ENCODE measurements at regions not wholly inside any gene's neighbourhood (a gene's known extent, or its start where the extent isn't known, plus 50 kb on each side); places are given as distances from the start of the nearest gene placed in this dataset.
A peak's percentile ranks its signal among the peaks of the same experiment; 100 is the strongest.

DNA sequence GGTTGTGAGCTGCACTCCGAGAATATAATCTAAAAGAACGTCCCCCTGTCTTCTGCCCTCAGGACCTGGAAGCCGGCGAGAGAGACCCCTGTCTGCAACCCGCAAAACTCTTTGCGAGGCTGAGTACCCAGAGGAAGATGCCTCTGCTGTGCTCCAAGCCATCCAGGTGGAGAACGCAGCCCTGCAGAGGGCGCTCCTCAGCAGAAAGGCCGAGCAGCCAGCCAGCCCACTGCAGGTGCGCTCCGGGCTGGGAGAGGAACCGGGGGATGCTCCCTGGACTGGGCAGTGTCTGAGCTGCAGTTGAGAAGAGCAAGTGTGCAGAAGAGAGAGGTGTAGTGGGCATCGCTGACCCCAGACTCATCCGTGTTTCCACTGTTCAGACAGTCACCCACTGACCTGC lies 148.3 kb downstream of the KATNIP start:
- Histone ChIP-seq H2BK5ac (ENCODE audit: insufficient read length, low read length) (no peak overlapping the region), H4K5ac (ENCODE audit: insufficient read length, low read depth, low read length) (no peak overlapping the region), H2BK15ac (ENCODE audit: low read depth, low read length) (no peak overlapping the region), H4K20me1 (ENCODE audit: control insufficient read depth, insufficient read depth, insufficient read length) (no peaks in the 10 kb centered on the region), H3K56ac (ENCODE audit: insufficient read length, low read depth, low read length) (no peak overlapping the region), H3K9me3 (ENCODE audit: control insufficient read depth, low read depth, low read length) (no peaks in the 10 kb centered on the region), H3K79me1 (ENCODE audit: insufficient read depth, low read depth, low read length, poor library complexity, severe bottlenecking) (no peaks in the 10 kb centered on the region), H3K14ac (ENCODE audit: insufficient read depth, low read length) (no peak overlapping the region), H3K4me1 (ENCODE audit: insufficient read depth, low read length) (peaks cover 5% of the 10 kb centered on the region; the same call in 1 of the 2 replicates), H3K4ac (ENCODE audit: low read depth, low read length) (no peak overlapping the region), H3K18ac (ENCODE audit: insufficient read length, low read depth, low read length) (no peak overlapping the region), H2BK20ac (ENCODE audit: low read depth, low read length, poor library complexity, severe bottlenecking) (no peak overlapping the region), H3T11ph (ENCODE audit: low read length) (no peak overlapping the region), H3K79me2 (ENCODE audit: insufficient read depth, low read length) (no peaks in the 10 kb centered on the region), H3K23ac (ENCODE audit: insufficient read length, low read depth, low read length) (no peak overlapping the region), H2AFZ (ENCODE audit: low read length) (no peak overlapping the region), H3K27me3 (ENCODE audit: insufficient read depth, low read length) (no peaks in the 10 kb centered on the region), H4K91ac (ENCODE audit: insufficient read length, low read depth, low read length) (no peak overlapping the region), H4K8ac (replicated peaks; ENCODE audit: insufficient read length, low read depth, low read length) (no peak overlapping the region), H2AK5ac (ENCODE audit: insufficient read length, low read length) (no peak overlapping the region), H3K9ac (ENCODE audit: extremely low read depth, insufficient read length, low read length) (no peak overlapping the region), H2BK12ac (ENCODE audit: insufficient read length, low read depth, low read length) (no peak overlapping the region), H2BK120ac (ENCODE audit: low read depth, low read length, poor library complexity, severe bottlenecking) (no peak overlapping the region), H3K4me2 (ENCODE audit: insufficient read depth, insufficient read length, low read length) (no peak overlapping the region), H3K27ac (ENCODE audit: insufficient read length, low read depth, low read length) (no peak overlapping the region), H3K23me2 (ENCODE audit: insufficient read length, low read depth, low read length, poor library complexity, severe bottlenecking) (no peaks in the 10 kb centered on the region)
- Mint-ChIP-seq H3K4me1 (peaks cover 37 to 46% of the 10 kb centered on the region in 2 experiments), H3K27ac (no peak overlapping the region), H3K4me3 (peak overlapping the region in 1 of 2 experiments; percentile 15; a peak in 1 of 5 replicates), H3K36me3 (ENCODE audit: insufficient read depth in 1 of 3, low read depth in 3 of 3) (peaks cover 0 to 5% (median 3%) of the 10 kb centered on the region in 3 experiments; a peak in 2 of 7 replicates), H3K9me3 (peaks cover 0 to 2% of the 10 kb centered on the region in 2 experiments; a peak in 1 of 5 replicates), H3K27me3 (ENCODE audit: low read depth) (no peaks in the 10 kb centered on the region; the same call in 1 of the 2 replicates)
- WGBS (ENCODE audit: extremely low coverage, insufficient read length, low lambda C conversion rate): no CpG with 5 or more reads among the region's 14 CpGs
- TF ChIP-seq, protein P1, sequence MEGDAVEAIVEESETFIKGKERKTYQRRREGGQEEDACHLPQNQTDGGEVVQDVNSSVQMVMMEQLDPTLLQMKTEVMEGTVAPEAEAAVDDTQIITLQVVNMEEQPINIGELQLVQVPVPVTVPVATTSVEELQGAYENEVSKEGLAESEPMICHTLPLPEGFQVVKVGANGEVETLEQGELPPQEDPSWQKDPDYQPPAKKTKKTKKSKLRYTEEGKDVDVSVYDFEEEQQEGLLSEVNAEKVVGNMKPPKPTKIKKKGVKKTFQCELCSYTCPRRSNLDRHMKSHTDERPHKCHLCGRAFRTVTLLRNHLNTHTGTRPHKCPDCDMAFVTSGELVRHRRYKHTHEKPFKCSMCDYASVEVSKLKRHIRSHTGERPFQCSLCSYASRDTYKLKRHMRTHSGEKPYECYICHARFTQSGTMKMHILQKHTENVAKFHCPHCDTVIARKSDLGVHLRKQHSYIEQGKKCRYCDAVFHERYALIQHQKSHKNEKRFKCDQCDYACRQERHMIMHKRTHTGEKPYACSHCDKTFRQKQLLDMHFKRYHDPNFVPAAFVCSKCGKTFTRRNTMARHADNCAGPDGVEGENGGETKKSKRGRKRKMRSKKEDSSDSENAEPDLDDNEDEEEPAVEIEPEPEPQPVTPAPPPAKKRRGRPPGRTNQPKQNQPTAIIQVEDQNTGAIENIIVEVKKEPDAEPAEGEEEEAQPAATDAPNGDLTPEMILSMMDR (conservative IDR thresholded peaks at IDR 0.05): peak; percentile 92
- DNase-seq: peak; percentile 91
